Stomach (tissue), 4 donors: ENCODE measurements at regions not wholly inside any gene's neighbourhood (a gene's known extent, or its start where the extent isn't known, plus 50 kb on each side); places are given as distances from the start of the nearest gene placed in this dataset.

Experiments
- CTCF ChIP-seq, 7 experiments: fragments of 450-650 bp in 4 of 7; fragments of 200-600 bp in 3 of 7; sonication (generic) in 3 of 7; IDR thresholded peaks; one replicate each; pipeline ENCODE4 v1.5.1; 2016 to 2019; ENCODE audit warnings: antibody characterized with exemption in 7 of 7, control low read depth in 2 of 7, mild to moderate bottlenecking in 1 of 7
- EP300 ChIP-seq: sonication (generic); formaldehyde crosslinking; IDR thresholded peaks from one replicate; pipeline ENCODE4 v1.6.1; 2017; ENCODE audit warnings: antibody characterized with exemption
- POLR2A ChIP-seq, 4 donors: fragments of 450-650 bp; IDR thresholded peaks; one replicate each; pipeline ENCODE4 v1.6.1; 2016; ENCODE audit warnings: antibody characterized with exemption in 4 of 4, control low read depth in 2 of 4, mild to moderate bottlenecking in 1 of 4, moderate library complexity in 1 of 4
- POLR2AphosphoS5 ChIP-seq, 3 donors: sonication (generic); formaldehyde crosslinking; IDR thresholded peaks; one replicate each; pipeline ENCODE4 v1.6.1; 2016; ENCODE audit warnings: antibody characterized with exemption in 3 of 3

- TF ChIP-seq CTCF (IDR thresholded peaks at IDR 0.05) (no peak), EP300 (no peak), POLR2A (IDR thresholded peaks at IDR 0.05) (no peak), POLR2AphosphoS5 (IDR thresholded peaks at IDR 0.05) (no peak)
Observed at GRCh38 chr5:135657536-135658305, 78.9 kb upstream of the CXCL14 start.
